Vagina (tissue), 2 donors: ENCODE measurements at regions not wholly inside any gene's neighbourhood (a gene's known extent, or its start where the extent isn't known, plus 50 kb on each side); places are given as distances from the start of the nearest gene placed in this dataset.
A peak's percentile ranks its signal among the peaks of the same experiment; 100 is the strongest.

Source experiments
- DNase-seq, 2 donors: peaks; one replicate each; pipeline ENCODE4 v3.0.0-alpha.2; 2017; ENCODE audit errors: extremely low spot score in 2 of 2
- H3K27ac ChIP-seq: fragments of 200-600 bp; sonication (generic); one replicate; pipeline ENCODE4 v1.5.1; 2019
- H3K27me3 ChIP-seq: fragments of 200-600 bp; sonication (generic); one replicate; pipeline ENCODE4 v1.5.1; 2019
- H3K36me3 ChIP-seq, 2 donors: fragments of 200-600 bp; sonication (generic); one replicate each; pipeline ENCODE4 v1.5.1; 2017 to 2019
- H3K4me1 ChIP-seq: fragments of 200-600 bp; sonication (generic); one replicate; pipeline ENCODE4 v1.5.1; 2019
- H3K4me3 ChIP-seq, 2 donors: fragments of 200-600 bp; sonication (generic); 1 replicate in 1 of 2; 2 replicates in 1 of 2; pipeline ENCODE4 v1.5.1; 2016 to 2019
- H3K9me3 ChIP-seq: fragments of 200-600 bp; sonication (generic); one replicate; pipeline ENCODE4 v1.5.1; 2019
- CTCF ChIP-seq, 3 experiments: fragments of 450-650 bp in 2 of 3; fragments of 200-600 bp in 1 of 3; sonication (generic) in 1 of 3; IDR thresholded peaks; one replicate each; pipeline ENCODE4 v1.5.1; 2017 to 2019; ENCODE audit warnings: antibody characterized with exemption in 3 of 3, mild to moderate bottlenecking in 2 of 3, moderate library complexity in 2 of 3
- POLR2A ChIP-seq, 2 donors: fragments of 450-650 bp; IDR thresholded peaks; one replicate each; pipeline ENCODE4 v1.6.1; 2017; ENCODE audit warnings: antibody characterized with exemption in 2 of 2, mild to moderate bottlenecking in 2 of 2, moderate library complexity in 2 of 2
- POLR2AphosphoS5 ChIP-seq, 2 donors: sonication (generic); formaldehyde crosslinking; IDR thresholded peaks; one replicate each; pipeline ENCODE4 v1.9.0; 2017; ENCODE audit warnings: antibody characterized with exemption in 2 of 2, mild to moderate bottlenecking in 2 of 2, low read depth in 1 of 2; ENCODE audit not compliant: insufficient read depth in 1 of 2
- intact Hi-C: fragments of 100-400 bp; cut with DNase I; formaldehyde crosslinking; loops from one replicate; pipeline ENCODE4 v1.15.1; 2023

- Histone ChIP-seq H3K9me3 (no peaks in the 10 kb centered on the region), H3K4me1 (peaks cover 6% of the 10 kb centered on the region), H3K4me3 (no peak overlapping the region), H3K36me3 (no peaks in the 10 kb centered on the region), H3K27ac (no peak overlapping the region), H3K27me3 (no peaks in the 10 kb centered on the region)
- TF ChIP-seq CTCF (IDR thresholded peaks at IDR 0.05) (no peak), POLR2A (IDR thresholded peaks at IDR 0.05) (no peak), POLR2AphosphoS5 (IDR thresholded peaks at IDR 0.05; ENCODE audit: insufficient read depth in 1 of 2, low read depth in 1 of 2) (no peak)
- intact Hi-C loops, result no loop called here
- DNase-seq, result no peak
Observed at GRCh38 chr4:104969394-104970082, 177.1 kb upstream of the TET2 start.

GRCh38 chr4:104971462-104971861 is 175.2 kb upstream of the TET2 start:
- no peak for DNase-seq
- Histone ChIP-seq H3K27me3 (no peaks in the 10 kb centered on the region), H3K36me3 (no peaks in the 10 kb centered on the region), H3K27ac (peak overlapping the region; percentile 7), H3K9me3 (no peaks in the 10 kb centered on the region), H3K4me1 (peaks cover 6% of the 10 kb centered on the region), H3K4me3 (no peak overlapping the region)
- intact Hi-C loops, result no loop called here
- TF ChIP-seq POLR2A (IDR thresholded peaks at IDR 0.05) (no peak), CTCF (IDR thresholded peaks at IDR 0.05) (no peak), POLR2AphosphoS5 (IDR thresholded peaks at IDR 0.05; ENCODE audit: insufficient read depth in 1 of 2, low read depth in 1 of 2) (no peak)

GRCh38 chr4:104973708-104974107 is 173.0 kb upstream of the TET2 start:
- no peak for DNase-seq
- Histone ChIP-seq H3K4me1 (no peaks in the 10 kb centered on the region), H3K4me3 (no peak overlapping the region), H3K27me3 (no peaks in the 10 kb centered on the region), H3K9me3 (no peaks in the 10 kb centered on the region), H3K36me3 (no peaks in the 10 kb centered on the region), H3K27ac (no peak overlapping the region)
- intact Hi-C loops, result no loop called here
- TF ChIP-seq CTCF (IDR thresholded peaks at IDR 0.05), result no peak
- no peak for TF ChIP-seq POLR2A (IDR thresholded peaks at IDR 0.05)
- TF ChIP-seq POLR2AphosphoS5 (IDR thresholded peaks at IDR 0.05; ENCODE audit: insufficient read depth in 1 of 2, low read depth in 1 of 2), result no peak

GRCh38 chr4:104975617-104976016 is 171.1 kb upstream of the TET2 start:
- no peak overlapping the region for H3K4me3 ChIP-seq
- no peak for DNase-seq
- no peak overlapping the region for H3K27ac ChIP-seq
- H3K36me3 ChIP-seq, result no peaks in the 10 kb centered on the region
- no peak for TF ChIP-seq CTCF (IDR thresholded peaks at IDR 0.05)
- TF ChIP-seq POLR2AphosphoS5 (IDR thresholded peaks at IDR 0.05; ENCODE audit: insufficient read depth in 1 of 2, low read depth in 1 of 2), result no peak
- TF ChIP-seq POLR2A (IDR thresholded peaks at IDR 0.05), result no peak
- no peaks in the 10 kb centered on the region for H3K4me1 ChIP-seq
- no peaks in the 10 kb centered on the region for H3K9me3 ChIP-seq
- intact Hi-C loops, result no loop called here
- no peaks in the 10 kb centered on the region for H3K27me3 ChIP-seq

- no peaks in the 10 kb centered on the region for H3K36me3 ChIP-seq
- TF ChIP-seq POLR2AphosphoS5 (IDR thresholded peaks at IDR 0.05; ENCODE audit: insufficient read depth in 1 of 2, low read depth in 1 of 2) (no peak), CTCF (IDR thresholded peaks at IDR 0.05) (no peak)
- H3K27ac ChIP-seq, result no peak overlapping the region
- intact Hi-C loops, result no loop called here
- H3K9me3 ChIP-seq, result no peaks in the 10 kb centered on the region
- H3K4me1 ChIP-seq, result no peaks in the 10 kb centered on the region
- no peak overlapping the region for H3K4me3 ChIP-seq
- no peak for DNase-seq
- no peaks in the 10 kb centered on the region for H3K27me3 ChIP-seq
Observed at GRCh38 chr4:104976262-104976661, 170.4 kb upstream of the TET2 start.
